ENCODE measurements at regions not wholly inside any gene's neighbourhood (a gene's known extent, or its start where the extent isn't known, plus 50 kb on each side); places are given as distances from the start of the nearest gene placed in this dataset.
A peak's percentile ranks its signal among the peaks of the same experiment; 100 is the strongest.

DNA sequence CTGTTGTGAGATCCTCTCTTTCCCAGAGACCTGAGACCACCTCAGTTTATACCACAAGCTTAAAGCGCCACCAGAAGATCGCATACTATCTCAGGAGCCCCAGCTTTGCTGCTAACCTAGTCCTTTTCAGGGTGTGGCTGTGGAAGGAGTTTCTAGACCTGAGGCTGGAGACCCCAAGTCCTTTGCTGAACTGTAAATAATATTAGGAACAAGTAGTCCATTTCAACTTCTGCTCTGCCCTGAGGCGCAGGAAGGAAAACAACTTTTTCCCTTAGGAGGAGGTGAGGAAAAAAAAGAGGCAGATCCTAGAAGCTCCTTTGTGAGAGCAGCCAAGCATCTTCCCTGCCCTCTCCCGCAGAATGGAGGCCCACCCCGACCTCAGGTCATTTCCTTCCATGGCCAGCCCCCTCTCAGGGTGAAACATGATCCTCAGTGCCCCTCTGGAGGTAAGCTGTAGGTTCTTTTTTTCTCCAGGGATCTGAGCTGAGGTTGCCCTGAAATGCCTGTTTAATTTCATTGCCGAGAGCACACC, 122.8 kb upstream of the LGALSL start:
- Histone ChIP-seq H3K27me3 (replicated peaks in 1 of 4; ENCODE audit: control extremely low read depth in 1 of 4, control insufficient read depth in 3 of 4, insufficient read depth in 4 of 4, low read length in 3 of 4) (no peaks in the 10 kb centered on the region), H4K20me1 (ENCODE audit: control insufficient read depth, insufficient read depth, low read length, poor library complexity, severe bottlenecking) (no peaks in the 10 kb centered on the region), H2AFZ (ENCODE audit: insufficient read depth, low read depth, low read length, poor library complexity, severe bottlenecking) (peak overlapping the region; percentile 52), H3K9me3 (ENCODE audit: control extremely low read depth in 1 of 3, control insufficient read depth in 2 of 3, insufficient read depth in 1 of 3, low read length in 2 of 3) (no peaks in the 10 kb centered on the region), H3K36me3 (replicated peaks in 1 of 2; ENCODE audit: control extremely low read depth in 1 of 2, control insufficient read depth in 1 of 2, extremely low read depth in 1 of 2, insufficient read depth in 2 of 2, low read length in 1 of 2) (no peaks in the 10 kb centered on the region), H3K4me1 (ENCODE audit: control insufficient read depth in 2 of 2, insufficient read depth in 2 of 2, low read length in 2 of 2) (peaks cover 17 to 29% of the 10 kb centered on the region in 2 donors), H3K4me2 (replicated peaks; ENCODE audit: low read depth, low read length, poor library complexity, severe bottlenecking) (peak overlapping the region; percentile 48), H3K27ac (ENCODE audit: low read length in 2 of 2) (no peak overlapping the region), H3K79me2 (ENCODE audit: control insufficient read depth, insufficient read depth, low read length) (no peaks in the 10 kb centered on the region), H3K9ac (ENCODE audit: low read length) (no peak overlapping the region), H3K4me3 (ENCODE audit: control extremely low read depth in 1 of 5, extremely low read depth in 1 of 5, insufficient read depth in 1 of 5, low read depth in 2 of 5, low read length in 4 of 5) (no peak overlapping the region)
- no peaks in the 10 kb centered on the region for H3K9me3 Mint-ChIP-seq (ENCODE audit: insufficient read depth)
- CTCF ChIA-PET = interaction anchor here (0.7 to 11.9 kb wide), 82 partner anchors 9 to 856 kb away, joined by 3 to 612 read pairs (median 4); partner anchors contain the start of gene AFTPH
- POLR2A ChIA-PET = interaction anchor here (0.6 to 1.3 kb wide), 4 partner anchors 157 to 796 kb away, joined by 3 to 9 read pairs (median 5); partner anchors contain the start of gene AFTPH
- no peak for ATAC-seq (ENCODE audit: low read depth)
- peak; percentile 19 for DNase-seq
- intact Hi-C loops (cut with micrococcal nuclease) = loop anchor here (1.0 to 2.0 kb wide), 4 partner anchors 157 to 838 kb away; no protein-coding TSS in a partner anchor
- H3K27ac Mint-ChIP-seq = no peak overlapping the region
- no peak for TF ChIP-seq EZH2 (IDR thresholded peaks at IDR 0.05; ENCODE audit: borderline replicate concordance, insufficient read depth, low read depth, low read length, poor library complexity, severe bottlenecking)
- TF ChIP-seq, protein P1, sequence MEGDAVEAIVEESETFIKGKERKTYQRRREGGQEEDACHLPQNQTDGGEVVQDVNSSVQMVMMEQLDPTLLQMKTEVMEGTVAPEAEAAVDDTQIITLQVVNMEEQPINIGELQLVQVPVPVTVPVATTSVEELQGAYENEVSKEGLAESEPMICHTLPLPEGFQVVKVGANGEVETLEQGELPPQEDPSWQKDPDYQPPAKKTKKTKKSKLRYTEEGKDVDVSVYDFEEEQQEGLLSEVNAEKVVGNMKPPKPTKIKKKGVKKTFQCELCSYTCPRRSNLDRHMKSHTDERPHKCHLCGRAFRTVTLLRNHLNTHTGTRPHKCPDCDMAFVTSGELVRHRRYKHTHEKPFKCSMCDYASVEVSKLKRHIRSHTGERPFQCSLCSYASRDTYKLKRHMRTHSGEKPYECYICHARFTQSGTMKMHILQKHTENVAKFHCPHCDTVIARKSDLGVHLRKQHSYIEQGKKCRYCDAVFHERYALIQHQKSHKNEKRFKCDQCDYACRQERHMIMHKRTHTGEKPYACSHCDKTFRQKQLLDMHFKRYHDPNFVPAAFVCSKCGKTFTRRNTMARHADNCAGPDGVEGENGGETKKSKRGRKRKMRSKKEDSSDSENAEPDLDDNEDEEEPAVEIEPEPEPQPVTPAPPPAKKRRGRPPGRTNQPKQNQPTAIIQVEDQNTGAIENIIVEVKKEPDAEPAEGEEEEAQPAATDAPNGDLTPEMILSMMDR (IDR thresholded peaks at IDR 0.05) = peak; percentile 60
- no peaks in the 10 kb centered on the region for H3K27me3 Mint-ChIP-seq
- 88% methylated on average over 4 of the region's 6 CpGs for WGBS (ENCODE audit: insufficient coverage)
- H3K4me1 Mint-ChIP-seq = peaks cover 29% of the 10 kb centered on the region
- no peak overlapping the region for H3K4me3 Mint-ChIP-seq

All from B cell (primary cell).